ENCODE measurements at regions not wholly inside any gene's neighbourhood (a gene's known extent, or its start where the extent isn't known, plus 50 kb on each side); places are given as distances from the start of the nearest gene placed in this dataset.

DNA sequence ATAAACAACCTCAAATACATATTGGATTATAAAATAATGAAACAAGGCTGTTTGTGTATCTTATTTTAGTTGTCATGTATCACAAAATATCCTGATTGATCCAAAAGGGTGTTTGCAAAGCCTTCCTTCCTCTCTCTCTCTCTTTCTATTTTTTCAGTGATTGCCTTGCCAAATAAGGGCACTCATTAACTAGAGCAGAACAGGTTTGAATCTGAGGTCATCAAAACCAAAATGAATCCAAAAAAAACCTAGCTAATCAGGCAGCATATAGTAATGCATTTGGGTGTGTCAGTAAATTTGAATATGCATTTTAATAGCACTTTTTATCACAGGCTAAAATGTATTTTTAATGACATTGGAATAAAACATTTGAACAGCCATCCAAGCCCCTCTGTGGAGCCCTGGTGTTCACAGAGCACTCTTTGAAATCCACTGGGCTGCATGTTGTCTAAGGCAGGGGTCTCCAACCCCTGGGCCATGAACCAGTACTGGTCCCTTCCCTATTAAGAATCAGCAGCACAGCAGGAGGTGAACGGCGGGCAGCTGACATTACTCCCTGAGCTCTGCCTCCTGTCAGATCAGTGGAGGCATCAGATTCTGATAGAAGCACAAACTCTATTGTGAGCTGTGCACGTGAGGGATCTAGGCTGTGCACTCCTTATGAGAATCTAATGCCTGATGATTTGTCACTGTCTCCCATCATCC, 171.8 kb upstream of the RAI14 start:
- no peak overlapping the region for H3K9ac ChIP-seq (ENCODE audit: low read length)
- H3F3A ChIP-seq (ENCODE audit: insufficient read depth, low read length, poor library complexity, severe bottlenecking), result no peaks in the 10 kb centered on the region
- H3K27ac ChIP-seq (ENCODE audit: low read length), result no peak overlapping the region
- TF ChIP-seq POLR2AphosphoS5 (IDR thresholded peaks at IDR 0.05), result no peak
- TF ChIP-seq EP300 (conservative IDR thresholded peaks at IDR 0.05; ENCODE audit: poor library complexity, severe bottlenecking), result no peak
- TF ChIP-seq, protein P1, sequence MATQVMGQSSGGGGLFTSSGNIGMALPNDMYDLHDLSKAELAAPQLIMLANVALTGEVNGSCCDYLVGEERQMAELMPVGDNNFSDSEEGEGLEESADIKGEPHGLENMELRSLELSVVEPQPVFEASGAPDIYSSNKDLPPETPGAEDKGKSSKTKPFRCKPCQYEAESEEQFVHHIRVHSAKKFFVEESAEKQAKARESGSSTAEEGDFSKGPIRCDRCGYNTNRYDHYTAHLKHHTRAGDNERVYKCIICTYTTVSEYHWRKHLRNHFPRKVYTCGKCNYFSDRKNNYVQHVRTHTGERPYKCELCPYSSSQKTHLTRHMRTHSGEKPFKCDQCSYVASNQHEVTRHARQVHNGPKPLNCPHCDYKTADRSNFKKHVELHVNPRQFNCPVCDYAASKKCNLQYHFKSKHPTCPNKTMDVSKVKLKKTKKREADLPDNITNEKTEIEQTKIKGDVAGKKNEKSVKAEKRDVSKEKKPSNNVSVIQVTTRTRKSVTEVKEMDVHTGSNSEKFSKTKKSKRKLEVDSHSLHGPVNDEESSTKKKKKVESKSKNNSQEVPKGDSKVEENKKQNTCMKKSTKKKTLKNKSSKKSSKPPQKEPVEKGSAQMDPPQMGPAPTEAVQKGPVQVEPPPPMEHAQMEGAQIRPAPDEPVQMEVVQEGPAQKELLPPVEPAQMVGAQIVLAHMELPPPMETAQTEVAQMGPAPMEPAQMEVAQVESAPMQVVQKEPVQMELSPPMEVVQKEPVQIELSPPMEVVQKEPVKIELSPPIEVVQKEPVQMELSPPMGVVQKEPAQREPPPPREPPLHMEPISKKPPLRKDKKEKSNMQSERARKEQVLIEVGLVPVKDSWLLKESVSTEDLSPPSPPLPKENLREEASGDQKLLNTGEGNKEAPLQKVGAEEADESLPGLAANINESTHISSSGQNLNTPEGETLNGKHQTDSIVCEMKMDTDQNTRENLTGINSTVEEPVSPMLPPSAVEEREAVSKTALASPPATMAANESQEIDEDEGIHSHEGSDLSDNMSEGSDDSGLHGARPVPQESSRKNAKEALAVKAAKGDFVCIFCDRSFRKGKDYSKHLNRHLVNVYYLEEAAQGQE (IDR thresholded peaks at IDR 0.05; ENCODE audit: borderline replicate concordance), result no peak
- no peak for TF ChIP-seq EZH2 (IDR thresholded peaks at IDR 0.05; ENCODE audit: borderline replicate concordance, insufficient read depth, low read length, poor library complexity, severe bottlenecking)
- no peak for TF ChIP-seq TAF1 (IDR thresholded peaks at IDR 0.05; ENCODE audit: low read depth)
- no peak for TF ChIP-seq SMC3 (conservative IDR thresholded peaks at IDR 0.05; ENCODE audit: poor library complexity)
- TF ChIP-seq, protein P2, sequence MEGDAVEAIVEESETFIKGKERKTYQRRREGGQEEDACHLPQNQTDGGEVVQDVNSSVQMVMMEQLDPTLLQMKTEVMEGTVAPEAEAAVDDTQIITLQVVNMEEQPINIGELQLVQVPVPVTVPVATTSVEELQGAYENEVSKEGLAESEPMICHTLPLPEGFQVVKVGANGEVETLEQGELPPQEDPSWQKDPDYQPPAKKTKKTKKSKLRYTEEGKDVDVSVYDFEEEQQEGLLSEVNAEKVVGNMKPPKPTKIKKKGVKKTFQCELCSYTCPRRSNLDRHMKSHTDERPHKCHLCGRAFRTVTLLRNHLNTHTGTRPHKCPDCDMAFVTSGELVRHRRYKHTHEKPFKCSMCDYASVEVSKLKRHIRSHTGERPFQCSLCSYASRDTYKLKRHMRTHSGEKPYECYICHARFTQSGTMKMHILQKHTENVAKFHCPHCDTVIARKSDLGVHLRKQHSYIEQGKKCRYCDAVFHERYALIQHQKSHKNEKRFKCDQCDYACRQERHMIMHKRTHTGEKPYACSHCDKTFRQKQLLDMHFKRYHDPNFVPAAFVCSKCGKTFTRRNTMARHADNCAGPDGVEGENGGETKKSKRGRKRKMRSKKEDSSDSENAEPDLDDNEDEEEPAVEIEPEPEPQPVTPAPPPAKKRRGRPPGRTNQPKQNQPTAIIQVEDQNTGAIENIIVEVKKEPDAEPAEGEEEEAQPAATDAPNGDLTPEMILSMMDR (IDR thresholded peaks at IDR 0.05; ENCODE audit: poor library complexity, severe bottlenecking), result no peak
- no peak for TF ChIP-seq MXI1 (conservative IDR thresholded peaks at IDR 0.05; ENCODE audit: poor library complexity, severe bottlenecking)
- no peak for TF ChIP-seq RAD21 (conservative IDR thresholded peaks at IDR 0.05)
- no peaks in the 10 kb centered on the region for H3K9me3 ChIP-seq (ENCODE audit: low read length)
- H3K79me2 ChIP-seq (replicated peaks; ENCODE audit: insufficient read depth, low read length), result no peaks in the 10 kb centered on the region
- no peak overlapping the region for H3K4me2 ChIP-seq (ENCODE audit: low read length)
- H3K27me3 ChIP-seq (ENCODE audit: insufficient read depth, low read depth, low read length), result no peaks in the 10 kb centered on the region
- no peaks in the 10 kb centered on the region for H3K9me2 ChIP-seq (ENCODE audit: insufficient read depth, low read length)
- no peak overlapping the region for H3K4me3 ChIP-seq (ENCODE audit: low read length)
- no peaks in the 10 kb centered on the region for H3K36me3 ChIP-seq (ENCODE audit: insufficient read depth, low read length)
- no peak overlapping the region for H2AFZ ChIP-seq (ENCODE audit: low read depth, low read length)
- H4K20me1 ChIP-seq (ENCODE audit: insufficient read depth), result no peaks in the 10 kb centered on the region

DNA sequence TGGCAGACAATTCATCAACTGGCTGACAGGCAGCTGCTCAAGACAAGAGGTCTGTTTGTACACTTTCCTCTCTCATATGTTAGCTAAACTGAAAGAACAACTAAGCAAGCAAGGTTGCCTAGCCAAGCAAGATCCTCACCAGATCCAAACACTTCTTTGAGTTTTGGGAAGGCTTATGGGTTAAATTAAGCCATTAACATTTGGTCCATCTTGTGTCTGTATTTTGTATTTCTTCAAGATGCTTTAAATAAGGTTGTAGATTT, 170.4 kb upstream of the RAI14 start:
- no peak overlapping the region for H3K9ac ChIP-seq (ENCODE audit: low read length)
- no peaks in the 10 kb centered on the region for H3K79me2 ChIP-seq (replicated peaks; ENCODE audit: insufficient read depth, low read length)
- H3K9me2 ChIP-seq (ENCODE audit: insufficient read depth, low read length), result no peaks in the 10 kb centered on the region
- H3F3A ChIP-seq (ENCODE audit: insufficient read depth, low read length, poor library complexity, severe bottlenecking), result no peaks in the 10 kb centered on the region
- TF ChIP-seq RAD21 (conservative IDR thresholded peaks at IDR 0.05) (no peak), SMC3 (conservative IDR thresholded peaks at IDR 0.05; ENCODE audit: poor library complexity) (no peak), TAF1 (IDR thresholded peaks at IDR 0.05; ENCODE audit: low read depth) (no peak), EZH2 (IDR thresholded peaks at IDR 0.05; ENCODE audit: borderline replicate concordance, insufficient read depth, low read length, poor library complexity, severe bottlenecking) (no peak), POLR2AphosphoS5 (IDR thresholded peaks at IDR 0.05) (no peak), EP300 (conservative IDR thresholded peaks at IDR 0.05; ENCODE audit: poor library complexity, severe bottlenecking) (no peak), MXI1 (conservative IDR thresholded peaks at IDR 0.05; ENCODE audit: poor library complexity, severe bottlenecking) (no peak)
- TF ChIP-seq, protein P2 (IDR thresholded peaks at IDR 0.05; ENCODE audit: poor library complexity, severe bottlenecking), result no peak
- TF ChIP-seq, protein P1 (IDR thresholded peaks at IDR 0.05; ENCODE audit: borderline replicate concordance), result no peak
- H3K9me3 ChIP-seq (ENCODE audit: low read length), result no peaks in the 10 kb centered on the region
- no peak overlapping the region for H3K27ac ChIP-seq (ENCODE audit: low read length)
- H2AFZ ChIP-seq (ENCODE audit: low read depth, low read length), result no peak overlapping the region
- no peak overlapping the region for H3K4me3 ChIP-seq (ENCODE audit: low read length)
- H3K4me2 ChIP-seq (ENCODE audit: low read length), result no peak overlapping the region
- H3K36me3 ChIP-seq (ENCODE audit: insufficient read depth, low read length), result no peaks in the 10 kb centered on the region
- H3K27me3 ChIP-seq (ENCODE audit: insufficient read depth, low read depth, low read length), result no peaks in the 10 kb centered on the region
- H4K20me1 ChIP-seq (ENCODE audit: insufficient read depth), result no peaks in the 10 kb centered on the region

All from neural cell (in vitro differentiated cells).